ENCODE measurements at regions not wholly inside any gene's neighbourhood (a gene's known extent, or its start where the extent isn't known, plus 50 kb on each side); places are given as distances from the start of the nearest gene placed in this dataset.

DNA sequence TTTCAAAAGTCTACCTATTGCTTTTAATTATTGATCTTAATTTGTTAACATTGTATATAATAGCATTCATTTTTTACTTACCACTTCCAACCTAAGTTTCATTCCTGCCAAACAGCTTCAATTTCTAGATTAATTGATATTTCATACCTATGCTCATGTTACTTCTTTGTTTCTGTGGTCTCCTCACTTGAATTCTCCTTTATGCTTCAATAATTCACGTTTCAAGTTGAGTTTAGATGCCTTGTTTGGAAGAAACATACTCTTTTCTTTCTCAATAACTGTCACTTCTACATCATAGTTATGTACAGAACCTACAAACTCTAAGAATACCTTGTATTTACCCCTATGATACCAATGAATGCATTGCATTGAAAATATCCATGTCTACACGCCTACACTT lies 862.2 kb upstream of the LRATD1 start:
- DNase-seq (ENCODE audit: low read depth), result no peak
- Histone ChIP-seq H3K4me3 (ENCODE audit: low read depth, low read length) (no peak overlapping the region), H3K36me3 (ENCODE audit: control insufficient read depth, insufficient read depth, low read length) (no peaks in the 10 kb centered on the region), H3K27me3 (ENCODE audit: control insufficient read depth, insufficient read depth, low read length) (no peaks in the 10 kb centered on the region)
- TF ChIP-seq, protein P1, sequence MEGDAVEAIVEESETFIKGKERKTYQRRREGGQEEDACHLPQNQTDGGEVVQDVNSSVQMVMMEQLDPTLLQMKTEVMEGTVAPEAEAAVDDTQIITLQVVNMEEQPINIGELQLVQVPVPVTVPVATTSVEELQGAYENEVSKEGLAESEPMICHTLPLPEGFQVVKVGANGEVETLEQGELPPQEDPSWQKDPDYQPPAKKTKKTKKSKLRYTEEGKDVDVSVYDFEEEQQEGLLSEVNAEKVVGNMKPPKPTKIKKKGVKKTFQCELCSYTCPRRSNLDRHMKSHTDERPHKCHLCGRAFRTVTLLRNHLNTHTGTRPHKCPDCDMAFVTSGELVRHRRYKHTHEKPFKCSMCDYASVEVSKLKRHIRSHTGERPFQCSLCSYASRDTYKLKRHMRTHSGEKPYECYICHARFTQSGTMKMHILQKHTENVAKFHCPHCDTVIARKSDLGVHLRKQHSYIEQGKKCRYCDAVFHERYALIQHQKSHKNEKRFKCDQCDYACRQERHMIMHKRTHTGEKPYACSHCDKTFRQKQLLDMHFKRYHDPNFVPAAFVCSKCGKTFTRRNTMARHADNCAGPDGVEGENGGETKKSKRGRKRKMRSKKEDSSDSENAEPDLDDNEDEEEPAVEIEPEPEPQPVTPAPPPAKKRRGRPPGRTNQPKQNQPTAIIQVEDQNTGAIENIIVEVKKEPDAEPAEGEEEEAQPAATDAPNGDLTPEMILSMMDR (IDR thresholded peaks at IDR 0.05; ENCODE audit: insufficient read depth, low read length, poor library complexity, severe bottlenecking), result no peak

DNA sequence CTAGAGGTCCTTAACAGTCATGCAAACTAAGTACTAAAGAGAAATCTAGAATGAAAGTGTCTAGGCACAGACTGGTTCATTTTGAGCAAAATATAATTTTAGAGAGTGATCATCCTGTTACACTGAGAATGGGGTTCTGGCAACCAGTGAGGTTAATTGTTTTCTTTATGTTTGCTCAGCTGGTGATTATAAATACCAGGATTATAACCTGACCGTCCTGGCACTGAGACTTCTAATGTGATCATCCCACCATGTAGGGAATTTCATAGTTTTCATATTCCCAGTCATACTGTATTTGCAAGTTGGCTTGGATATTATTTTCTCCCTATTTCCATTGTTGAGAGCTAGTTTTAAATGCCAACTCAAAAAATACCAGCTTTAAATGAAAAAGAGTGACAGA lies 852.5 kb upstream of the LRATD1 start:
- no peaks in the 10 kb centered on the region for H3K27me3 ChIP-seq (ENCODE audit: control insufficient read depth, insufficient read depth, low read length)
- DNase-seq (ENCODE audit: low read depth), result no peak
- H3K36me3 ChIP-seq (ENCODE audit: control insufficient read depth, insufficient read depth, low read length), result no peaks in the 10 kb centered on the region
- no peak overlapping the region for H3K4me3 ChIP-seq (ENCODE audit: low read depth, low read length)
- TF ChIP-seq, protein P1 (IDR thresholded peaks at IDR 0.05; ENCODE audit: insufficient read depth, low read length, poor library complexity, severe bottlenecking), result no peak

DNA sequence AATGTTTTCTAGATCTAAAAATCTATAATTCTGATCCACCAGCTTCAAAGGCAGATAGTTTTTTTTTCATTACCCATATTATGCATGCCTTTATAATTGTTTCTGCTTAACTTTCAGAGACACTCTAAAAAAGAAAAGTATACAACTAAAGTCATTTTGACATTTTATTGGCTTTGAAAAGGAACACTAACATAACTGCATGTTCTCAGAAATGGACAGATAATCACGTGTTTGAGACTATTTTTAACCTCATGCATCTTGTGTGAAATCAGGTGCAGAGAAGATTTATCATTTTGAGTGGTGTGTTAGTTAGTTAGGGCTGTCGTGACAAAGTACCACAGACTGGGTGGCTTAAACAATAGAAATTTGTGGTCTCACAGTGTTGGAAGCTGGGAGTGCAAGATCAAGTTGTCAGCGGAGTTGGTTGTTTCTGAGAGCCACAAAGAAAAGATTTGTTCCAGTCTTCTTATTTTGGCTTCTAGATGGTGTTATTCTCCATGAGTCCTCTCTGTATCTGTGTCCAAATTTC lies 841.4 kb upstream of the LRATD1 start:
- TF ChIP-seq, protein P1 (IDR thresholded peaks at IDR 0.05; ENCODE audit: insufficient read depth, low read length, poor library complexity, severe bottlenecking), result no peak
- Histone ChIP-seq H3K27me3 (ENCODE audit: control insufficient read depth, insufficient read depth, low read length) (no peaks in the 10 kb centered on the region), H3K4me3 (ENCODE audit: low read depth, low read length) (no peak overlapping the region), H3K36me3 (ENCODE audit: control insufficient read depth, insufficient read depth, low read length) (no peaks in the 10 kb centered on the region)
- no peak for DNase-seq (ENCODE audit: low read depth)

DNA sequence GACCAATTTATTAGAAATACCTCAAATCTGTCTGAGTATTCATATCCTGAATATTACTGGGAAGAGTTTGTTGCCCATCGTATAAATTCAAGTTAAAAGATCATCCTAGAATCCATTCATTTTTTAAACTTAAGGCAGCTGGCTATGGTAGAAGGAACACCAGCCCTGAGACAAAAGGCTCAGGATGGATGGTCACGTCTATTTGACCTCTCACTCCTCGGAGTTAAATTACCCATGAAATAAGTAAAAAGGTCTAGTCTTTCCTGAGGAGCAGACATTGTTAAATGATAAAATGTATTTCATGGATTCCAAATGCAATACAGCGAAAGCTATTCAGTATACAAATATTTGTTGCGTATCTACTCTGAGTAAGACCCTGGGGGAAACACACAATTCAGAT lies 826.0 kb upstream of the LRATD1 start:
- no peak for DNase-seq (ENCODE audit: low read depth)
- Histone ChIP-seq H3K4me3 (ENCODE audit: low read depth, low read length) (no peak overlapping the region), H3K36me3 (ENCODE audit: control insufficient read depth, insufficient read depth, low read length) (no peaks in the 10 kb centered on the region), H3K27me3 (ENCODE audit: control insufficient read depth, insufficient read depth, low read length) (no peaks in the 10 kb centered on the region)
- TF ChIP-seq, protein P1 (IDR thresholded peaks at IDR 0.05; ENCODE audit: insufficient read depth, low read length, poor library complexity, severe bottlenecking), result no peak

DNA sequence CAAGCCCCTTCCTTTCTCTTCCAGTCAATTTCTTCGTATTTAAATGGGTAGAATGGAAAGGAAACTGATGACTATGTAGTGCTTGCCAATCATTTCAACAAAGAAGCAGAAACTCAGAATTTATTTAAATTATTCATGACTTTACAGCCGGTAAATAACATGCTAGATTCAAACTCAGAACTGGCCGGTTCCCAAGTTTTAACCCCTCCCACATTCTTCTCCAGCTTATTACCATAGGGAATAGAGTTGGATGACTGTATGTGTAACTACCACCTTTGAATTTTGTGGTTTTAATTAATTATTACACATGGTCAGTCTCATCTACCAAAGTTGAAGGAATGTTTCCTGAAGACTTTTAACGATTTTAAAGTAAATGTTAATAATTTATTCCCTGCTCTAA lies 819.3 kb upstream of the LRATD1 start:
- Histone ChIP-seq H3K36me3 (ENCODE audit: control insufficient read depth, insufficient read depth, low read length) (no peaks in the 10 kb centered on the region), H3K4me3 (ENCODE audit: low read depth, low read length) (no peak overlapping the region), H3K27me3 (ENCODE audit: control insufficient read depth, insufficient read depth, low read length) (no peaks in the 10 kb centered on the region)
- DNase-seq (ENCODE audit: low read depth), result no peak
- TF ChIP-seq, protein P1 (IDR thresholded peaks at IDR 0.05; ENCODE audit: insufficient read depth, low read length, poor library complexity, severe bottlenecking), result no peak

DNA sequence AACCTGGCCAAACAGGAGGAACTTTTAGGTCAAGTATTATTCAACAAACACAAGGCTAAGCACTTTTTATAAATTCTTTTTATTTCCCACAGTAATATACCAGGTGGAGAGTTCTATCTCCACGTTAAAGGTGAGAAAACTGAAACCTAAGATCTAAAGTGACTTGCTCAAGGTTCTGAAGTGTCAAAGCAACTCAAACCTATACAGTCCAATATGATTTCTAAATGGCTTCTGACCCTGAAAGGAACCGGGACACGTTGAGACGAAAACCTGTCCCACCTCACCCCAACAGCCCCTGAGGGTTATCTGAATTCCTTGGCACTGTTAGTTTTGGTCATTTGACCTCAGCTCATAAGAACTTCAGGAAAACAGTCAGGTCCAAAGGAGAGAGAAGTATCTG lies 814.5 kb upstream of the LRATD1 start:
- no peaks in the 10 kb centered on the region for H3K27me3 ChIP-seq (ENCODE audit: control insufficient read depth, insufficient read depth, low read length)
- TF ChIP-seq, protein P1 (IDR thresholded peaks at IDR 0.05; ENCODE audit: insufficient read depth, low read length, poor library complexity, severe bottlenecking), result no peak
- no peak for DNase-seq (ENCODE audit: low read depth)
- H3K36me3 ChIP-seq (ENCODE audit: control insufficient read depth, insufficient read depth, low read length), result no peaks in the 10 kb centered on the region
- H3K4me3 ChIP-seq (ENCODE audit: low read depth, low read length), result no peak overlapping the region

All from kidney epithelial cell (primary cell).